ENCODE measurements at regions not wholly inside any gene's neighbourhood (a gene's known extent, or its start where the extent isn't known, plus 50 kb on each side); places are given as distances from the start of the nearest gene placed in this dataset.
"Not testable (repeated sequence)": the region's sequence is repeated elsewhere in the genome, so short reads cannot be mapped to it uniquely, and the experiment has no call there.

DNA sequence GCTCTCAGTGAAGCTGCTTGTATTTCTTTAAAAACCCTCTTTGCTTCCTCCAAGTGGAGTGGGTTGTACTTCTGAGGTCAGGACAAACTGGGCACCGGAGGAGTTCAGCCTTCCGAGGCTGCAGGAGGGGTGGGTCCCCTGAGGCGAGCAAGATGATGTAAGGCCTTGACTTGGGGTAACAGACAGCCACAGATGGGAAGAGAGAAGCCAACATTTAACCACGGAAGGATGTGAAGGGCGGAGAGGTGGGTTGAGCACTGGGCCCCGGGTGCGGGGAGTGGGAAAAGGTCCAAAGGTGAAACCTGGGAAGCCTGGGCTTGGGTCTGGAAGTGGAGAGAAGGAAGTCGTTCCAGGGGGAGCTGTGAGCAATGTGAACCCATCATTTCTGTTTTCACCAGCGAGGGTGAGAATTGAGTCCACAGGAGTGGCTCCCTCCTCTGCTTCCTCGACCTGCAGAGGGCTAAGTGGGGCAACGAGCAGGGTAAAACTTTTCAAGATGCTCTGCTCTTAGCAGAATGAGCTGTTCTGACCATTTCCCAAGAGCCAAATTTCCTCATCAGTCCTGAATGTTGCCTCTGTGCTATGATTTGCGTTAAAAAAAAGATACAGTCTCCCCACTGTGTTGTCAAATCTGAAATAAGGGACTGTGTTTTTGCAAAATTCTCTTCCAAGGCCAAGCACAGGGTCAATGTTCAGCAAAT lies 137.7 kb upstream of the CRHR1 start:
- DNase-seq (ENCODE audit: low read depth in 2 of 2), result no peak

DNA sequence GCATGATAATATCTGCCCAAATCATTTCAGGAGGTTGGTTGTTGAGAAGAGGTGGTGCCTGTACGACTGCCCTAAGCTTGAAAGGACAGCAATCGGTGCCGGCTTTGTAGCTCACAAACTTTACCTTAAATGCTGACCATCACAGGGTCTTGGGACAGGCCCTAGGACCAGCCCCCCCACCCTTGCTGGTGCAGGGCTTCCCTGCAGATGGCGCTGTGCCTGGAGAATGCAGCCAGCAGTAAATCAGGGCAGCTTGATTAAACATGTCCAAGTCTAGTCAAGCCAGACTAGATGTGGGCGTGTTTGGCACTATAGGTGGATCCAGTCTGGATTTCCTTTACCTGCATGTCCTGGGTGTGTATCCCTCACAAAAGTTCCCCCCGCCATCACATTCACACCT lies 135.5 kb upstream of the CRHR1 start:
- DNase-seq (ENCODE audit: low read depth in 2 of 2), result no peak

DNA sequence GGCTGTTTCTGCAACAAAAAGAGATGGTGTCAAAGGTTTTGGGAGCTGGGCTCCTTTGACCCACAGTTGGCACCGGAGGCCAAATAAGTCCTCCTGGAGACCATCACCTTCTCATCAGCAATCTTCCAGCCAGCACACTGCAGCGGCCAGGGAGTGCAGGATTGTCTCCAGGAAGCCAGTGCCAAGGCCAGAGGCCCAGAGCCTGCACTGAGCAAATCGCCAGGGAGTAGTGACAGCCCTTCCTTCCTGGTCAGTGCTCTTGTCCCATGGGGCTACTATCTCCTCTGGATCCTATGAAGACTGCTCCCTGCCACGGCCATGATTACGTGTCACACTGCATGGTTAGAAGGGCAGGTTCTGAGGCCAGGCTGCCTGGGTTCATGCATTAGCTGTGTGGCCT lies 134.3 kb upstream of the CRHR1 start:
- no peak for DNase-seq (ENCODE audit: low read depth in 2 of 2)

DNA sequence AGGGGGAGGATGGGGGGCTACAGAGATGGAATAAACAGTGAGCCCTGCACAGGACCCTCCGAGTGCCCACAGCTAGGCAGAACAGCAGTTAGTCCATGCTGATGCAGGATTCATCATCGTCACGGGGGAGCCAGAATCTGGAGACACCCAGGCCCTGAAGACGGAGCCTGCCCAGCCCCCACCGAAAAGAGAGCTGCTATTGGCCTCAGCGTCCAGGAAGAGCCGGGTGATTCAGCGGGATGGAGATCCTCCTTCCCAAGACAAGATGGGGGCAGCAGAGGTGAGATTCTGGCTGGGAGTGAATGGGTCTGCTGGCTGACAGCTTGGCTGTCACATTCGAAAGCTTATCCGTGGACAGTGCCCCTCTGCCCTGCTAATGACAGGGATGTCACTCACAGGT lies 133.6 kb upstream of the CRHR1 start:
- DNase-seq (ENCODE audit: low read depth in 2 of 2), result no peak

DNA sequence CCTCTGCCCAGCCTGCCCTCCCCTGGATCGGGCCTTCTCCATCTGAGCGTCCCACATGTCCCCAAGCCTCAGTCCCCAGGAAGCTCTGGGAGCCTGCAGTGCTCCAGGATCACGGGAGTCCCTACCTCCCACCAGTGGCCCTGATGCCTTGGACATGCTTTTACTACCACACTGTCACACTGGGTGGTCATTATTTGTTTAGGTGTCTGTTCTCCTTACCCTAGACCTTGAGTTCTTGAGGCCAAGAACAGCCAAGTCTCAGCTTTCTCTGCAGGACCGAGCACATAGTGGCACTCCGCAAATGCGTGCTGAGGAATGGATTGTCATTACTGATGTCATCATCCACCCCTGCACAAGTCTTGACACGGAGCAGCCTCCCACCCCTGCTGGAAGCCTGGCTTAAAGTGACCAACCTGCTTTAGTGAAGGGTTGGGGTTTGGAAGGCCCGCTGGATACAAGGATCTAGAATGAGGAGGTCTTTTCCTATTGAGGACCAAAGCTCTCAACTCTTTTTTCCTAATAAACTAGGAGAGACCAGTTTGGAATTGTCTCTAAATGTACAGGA lies 132.9 kb upstream of the CRHR1 start:
- no peak for DNase-seq (ENCODE audit: low read depth in 2 of 2)

DNA sequence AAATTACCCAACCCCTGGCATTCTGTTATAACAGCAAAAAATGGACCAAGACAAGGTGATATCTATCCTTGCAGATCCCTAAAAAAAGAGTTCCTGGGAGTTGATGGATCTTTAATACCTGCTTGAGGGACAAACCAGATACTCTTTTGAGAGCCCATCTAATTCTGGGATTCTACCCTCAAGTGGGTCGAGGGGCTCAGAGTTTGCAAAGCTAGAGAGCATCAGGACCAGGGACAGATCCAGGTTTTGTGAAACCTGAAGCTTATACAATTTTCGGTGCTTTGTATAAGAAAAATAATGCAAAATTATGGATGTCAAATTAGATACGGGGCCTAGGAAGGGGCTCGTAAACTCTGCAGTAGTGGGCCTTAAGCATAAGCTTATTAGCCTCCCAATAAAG lies 130.5 kb upstream of the CRHR1 start:
- DNase-seq (ENCODE audit: low read depth in 2 of 2), result no peak

DNA sequence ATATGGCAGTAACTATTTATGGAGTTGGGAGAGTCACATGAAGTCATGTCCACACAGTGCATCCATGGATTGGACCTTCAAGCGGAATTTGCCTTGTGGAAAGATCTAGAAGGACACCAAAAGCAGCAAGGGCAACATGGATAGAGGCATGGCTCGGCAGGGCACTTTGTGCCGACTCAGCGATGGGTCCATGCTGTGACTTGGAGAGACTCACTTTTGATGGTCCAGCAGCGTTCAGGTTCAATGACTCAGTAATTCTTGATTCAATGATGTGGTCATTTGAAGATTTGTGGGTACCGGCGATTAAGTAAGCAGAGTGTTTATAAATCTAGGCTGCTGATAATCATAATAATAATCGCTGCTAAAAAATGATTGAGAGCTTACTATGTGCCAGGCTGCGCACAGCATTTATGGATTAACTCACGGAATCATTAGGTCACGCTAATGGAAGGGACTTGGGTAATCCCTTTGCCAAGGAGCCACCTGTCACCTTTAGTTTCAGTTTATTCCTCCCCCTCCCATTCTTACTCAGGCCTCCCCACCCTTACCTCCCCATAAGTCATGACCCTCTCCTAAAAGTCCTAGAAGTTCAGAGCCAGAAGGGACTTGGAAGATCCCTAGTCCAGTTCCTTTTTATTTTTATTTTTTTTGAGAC lies 127.5 kb upstream of the CRHR1 start:
- no peak for DNase-seq (ENCODE audit: low read depth in 2 of 2)

DNA sequence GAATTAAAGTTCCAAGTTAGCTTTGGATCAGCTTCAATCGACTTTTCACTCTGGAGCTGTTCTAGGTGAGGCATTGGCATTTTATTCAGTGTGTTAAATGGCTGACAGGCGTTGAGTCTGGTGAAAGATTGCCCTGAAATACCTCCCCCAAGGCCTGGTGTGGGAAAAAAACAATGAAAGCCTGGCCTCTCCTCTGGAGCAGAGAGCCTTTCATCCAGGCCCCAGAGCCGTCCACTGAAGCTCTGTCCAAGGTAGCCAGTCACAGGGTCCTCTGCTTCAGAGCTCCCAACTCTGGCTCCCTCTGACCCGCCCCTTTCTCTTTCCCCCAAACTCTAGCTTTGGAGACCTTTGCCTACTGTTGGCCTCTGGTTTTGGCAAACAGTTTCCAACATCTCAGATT lies 123.6 kb upstream of the CRHR1 start:
- DNase-seq (ENCODE audit: low read depth in 2 of 2), result no peak

DNA sequence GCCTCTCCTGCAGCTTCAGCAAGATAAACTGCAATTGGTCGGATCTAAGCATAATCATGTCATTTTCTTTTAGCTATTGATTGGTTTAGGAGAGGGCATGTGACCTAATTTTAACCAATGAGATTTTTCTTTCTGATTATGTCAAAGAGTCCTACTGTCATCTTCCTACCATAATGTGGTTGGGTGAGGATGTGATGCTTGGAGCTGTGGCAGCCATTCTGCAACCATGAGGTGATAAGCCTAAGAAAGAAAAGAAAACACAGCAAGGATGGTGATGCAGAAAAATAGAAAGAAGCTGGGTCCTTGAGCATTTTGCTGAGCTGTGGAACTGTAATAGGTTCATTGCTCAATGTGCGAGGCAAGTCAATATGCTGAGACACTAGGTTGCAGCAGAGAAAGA lies 121.7 kb upstream of the CRHR1 start:
- DNase-seq (ENCODE audit: low read depth in 2 of 2), result no peak

DNA sequence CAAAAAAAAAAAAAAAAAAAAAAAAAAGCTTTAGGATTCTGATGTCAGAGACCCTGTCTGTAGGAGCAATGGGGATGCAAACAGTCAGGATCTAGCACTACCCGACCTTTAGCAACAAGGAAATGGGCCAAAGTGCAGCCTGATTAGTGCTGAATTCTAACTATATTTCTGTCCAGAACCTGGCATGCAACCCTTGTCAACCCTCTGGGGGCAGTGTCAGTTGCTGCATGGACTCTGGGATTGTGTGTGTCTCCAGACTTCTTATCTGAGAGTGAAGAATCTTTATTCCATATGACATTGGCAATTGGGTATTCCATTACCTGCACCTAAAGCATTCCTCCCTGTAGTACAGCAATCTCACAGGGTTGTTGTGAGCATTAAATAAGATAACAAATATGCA lies 120.3 kb upstream of the CRHR1 start:
- no peak for DNase-seq (ENCODE audit: low read depth in 2 of 2)

DNA sequence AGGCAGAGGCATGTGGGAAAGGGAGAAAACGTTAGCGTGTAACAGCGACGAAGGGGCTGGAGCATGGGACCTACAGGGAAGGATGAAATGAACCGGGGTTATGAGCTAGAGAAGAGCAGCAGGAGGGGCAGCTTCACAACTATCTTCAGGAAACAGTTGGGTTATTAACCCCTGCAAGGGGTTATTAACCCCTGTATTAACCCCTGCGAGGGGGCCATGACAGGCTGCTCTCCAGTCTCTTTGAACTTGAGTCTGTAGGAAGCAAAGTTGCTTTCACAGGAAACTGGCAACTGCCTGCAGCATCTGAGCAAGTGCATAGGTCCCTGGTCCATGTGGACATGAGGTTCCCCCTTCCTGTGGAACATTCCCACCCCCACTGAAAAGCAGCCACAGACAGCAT lies 119.2 kb upstream of the CRHR1 start:
- no peak for DNase-seq (ENCODE audit: low read depth in 2 of 2)

DNA sequence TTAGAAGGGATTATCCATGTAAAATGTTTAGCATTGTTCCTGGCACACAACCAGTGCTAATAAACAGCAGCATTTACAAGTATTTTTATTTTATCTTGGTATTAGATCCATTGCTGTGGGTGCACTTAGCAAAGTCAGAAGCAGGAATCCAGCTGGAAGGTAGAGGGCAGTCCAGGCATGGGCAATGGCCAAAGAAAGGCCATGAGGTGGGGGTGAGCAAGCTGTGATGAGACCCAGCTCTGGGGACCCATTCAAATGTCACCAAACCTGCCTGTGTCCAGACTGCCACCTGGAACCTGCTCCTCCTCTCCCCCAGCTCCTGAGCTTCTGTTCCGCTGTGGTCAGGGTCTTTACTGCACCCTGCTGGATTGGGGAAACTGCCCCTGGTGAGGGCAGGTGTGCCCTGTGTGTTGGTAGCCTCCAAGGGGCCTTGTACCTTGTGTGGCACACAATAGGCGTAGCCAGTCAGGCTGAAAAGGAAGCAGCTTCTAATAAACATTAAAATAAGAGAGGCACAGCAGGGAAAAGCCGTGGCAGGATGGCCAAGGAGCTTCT lies 118.0 kb upstream of the CRHR1 start:
- no peak for DNase-seq (ENCODE audit: low read depth in 2 of 2)

DNA sequence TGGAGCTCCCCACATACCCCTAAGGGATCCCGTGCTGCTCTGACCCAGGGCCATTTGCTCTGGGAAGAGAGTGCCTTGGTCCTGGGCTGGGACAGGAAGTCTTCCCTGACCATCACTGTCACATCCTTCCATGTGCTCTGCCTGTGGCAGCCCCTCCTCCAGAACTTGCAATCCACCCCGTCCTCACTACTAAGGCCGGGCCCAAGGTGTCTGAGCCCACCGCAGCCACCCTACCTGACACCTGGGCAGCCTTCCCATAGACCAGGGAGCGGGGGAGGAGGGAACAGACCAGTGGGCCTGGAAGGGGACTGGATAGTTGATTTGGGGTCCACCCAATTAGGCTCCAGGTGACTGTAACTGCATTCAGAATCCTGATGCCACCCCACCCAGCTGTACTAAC lies 117.5 kb upstream of the CRHR1 start:
- DNase-seq (ENCODE audit: low read depth in 2 of 2), result no peak

DNA sequence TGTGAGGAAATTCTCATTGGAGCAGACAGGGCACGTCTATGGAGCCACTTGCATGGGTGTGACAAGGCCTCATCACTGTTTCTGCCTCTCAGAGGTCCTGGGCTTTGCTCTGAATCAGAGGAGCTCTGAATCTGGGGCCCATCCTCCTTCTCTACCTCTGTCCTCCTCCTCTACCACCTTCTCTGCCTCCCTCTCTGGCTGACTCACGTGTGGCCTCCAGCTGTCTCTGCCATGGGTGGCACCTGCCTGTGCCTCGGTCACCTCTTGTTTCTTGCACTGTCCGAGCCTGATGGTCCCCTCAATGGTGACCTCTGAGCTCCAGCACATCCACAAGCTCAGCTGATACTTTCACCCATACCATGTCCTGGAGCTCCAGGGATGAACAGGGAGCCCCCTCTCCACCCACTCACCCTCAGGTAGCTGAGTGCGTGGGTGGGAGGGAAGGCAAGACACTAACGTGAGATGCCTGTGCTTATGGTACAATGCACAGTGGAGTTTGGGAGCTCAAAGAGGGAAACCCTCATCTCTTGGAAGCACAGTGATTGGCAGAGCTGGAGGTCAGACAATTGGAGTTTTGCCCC lies 116.4 kb upstream of the CRHR1 start:
- no peak for DNase-seq (ENCODE audit: low read depth in 2 of 2)

DNA sequence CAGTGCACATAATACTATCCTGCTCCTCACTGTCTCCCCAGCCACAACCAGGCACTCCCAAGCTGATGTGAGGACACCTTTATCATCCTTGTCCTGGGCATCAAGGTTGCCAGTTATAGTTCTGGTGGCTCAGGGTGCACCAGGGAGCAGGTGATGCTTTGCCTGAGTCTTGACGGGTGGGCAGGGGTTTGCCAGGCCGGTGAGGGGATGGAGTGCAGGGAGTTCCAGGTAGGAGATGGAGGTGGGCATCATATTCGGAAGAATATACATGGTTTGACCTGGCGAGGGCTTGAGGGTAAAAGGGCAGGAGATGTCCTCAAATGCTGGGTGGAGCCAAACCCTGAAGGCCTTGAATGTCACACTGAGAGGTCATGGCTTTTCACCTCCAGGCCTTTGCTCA lies 115.8 kb upstream of the CRHR1 start:
- DNase-seq (ENCODE audit: low read depth in 2 of 2), result no peak

DNA sequence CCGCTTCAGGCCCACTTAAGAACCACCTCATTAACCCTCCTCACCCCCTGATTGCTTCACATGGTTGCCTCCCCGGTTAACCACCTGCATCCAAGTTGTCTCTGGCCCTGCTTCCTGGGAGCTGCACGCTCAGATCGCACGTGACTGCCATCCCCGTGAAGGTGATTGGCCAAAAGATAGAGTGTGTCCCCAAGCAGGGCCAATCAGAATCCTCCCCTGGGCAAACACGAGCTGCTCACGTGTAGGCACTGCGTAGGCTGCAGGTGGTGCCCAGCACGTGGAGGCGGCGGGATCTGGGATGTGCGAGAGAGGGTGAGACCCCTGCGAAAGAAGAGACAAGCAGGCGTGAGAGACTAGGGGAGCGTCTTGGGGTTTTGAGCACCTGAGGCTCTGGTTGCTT lies 111.8 kb upstream of the CRHR1 start:
- no peak for DNase-seq (ENCODE audit: low read depth in 2 of 2)

DNA sequence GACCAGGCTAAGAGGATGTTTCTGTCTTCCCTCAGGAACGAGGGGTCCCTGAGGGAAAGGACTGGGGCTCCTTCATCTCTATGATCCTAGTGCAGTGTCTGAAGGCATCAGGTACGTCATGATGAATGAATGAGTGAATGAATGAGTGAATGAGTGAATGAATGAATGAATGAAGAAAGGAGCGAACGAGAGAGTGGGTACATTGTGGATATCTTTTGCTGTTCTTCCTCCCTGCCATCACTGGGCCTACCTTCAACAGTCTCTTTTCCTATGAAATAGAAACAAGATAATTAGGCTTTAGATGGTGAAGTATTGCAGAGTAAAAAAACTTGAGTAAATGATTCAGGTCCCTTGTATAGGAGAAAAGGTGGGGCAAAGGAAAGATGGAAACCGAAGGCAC lies 111.3 kb upstream of the CRHR1 start:
- DNase-seq (ENCODE audit: low read depth in 2 of 2), result no peak

DNA sequence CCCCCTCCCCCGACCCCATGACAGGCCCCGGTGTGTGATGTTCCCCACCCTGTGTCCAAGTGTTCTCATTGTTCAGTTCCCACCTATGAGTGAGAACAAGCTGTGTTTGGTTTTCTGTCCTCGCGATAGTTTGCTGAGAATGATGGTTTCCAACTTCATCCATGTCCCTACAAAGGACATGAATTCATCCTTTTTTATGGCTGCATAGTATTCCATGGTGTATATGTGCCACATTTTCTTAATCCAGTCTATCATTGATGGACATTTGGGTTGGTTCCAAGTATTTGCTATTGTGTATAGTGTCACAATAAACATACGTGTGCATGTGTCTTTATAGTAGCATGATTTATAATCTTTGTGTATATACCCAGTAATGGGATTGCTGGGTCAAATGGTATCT lies 110.4 kb upstream of the CRHR1 start:
- not testable (repeated sequence) for DNase-seq (ENCODE audit: low read depth in 2 of 2)

DNA sequence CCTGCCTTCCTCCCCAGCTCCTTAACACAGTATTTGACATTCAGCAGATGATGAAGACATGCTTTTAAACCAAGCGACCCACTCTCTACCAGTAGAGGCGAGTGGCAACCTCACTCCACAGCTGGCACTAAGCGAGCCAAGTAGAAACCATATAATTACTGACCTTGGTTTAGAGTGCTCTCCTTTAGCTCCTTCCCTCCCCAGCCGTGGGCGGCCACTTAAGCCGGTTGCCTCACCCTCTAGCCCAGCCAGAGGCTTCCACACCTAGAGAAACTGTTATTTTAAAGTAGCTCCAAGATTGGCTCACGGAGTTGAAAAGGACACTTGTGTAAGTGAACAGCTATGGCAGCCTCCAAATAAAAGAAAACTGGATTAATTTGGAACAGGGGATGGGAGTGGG lies 109.1 kb upstream of the CRHR1 start:
- no peak for DNase-seq (ENCODE audit: low read depth in 2 of 2)

DNA sequence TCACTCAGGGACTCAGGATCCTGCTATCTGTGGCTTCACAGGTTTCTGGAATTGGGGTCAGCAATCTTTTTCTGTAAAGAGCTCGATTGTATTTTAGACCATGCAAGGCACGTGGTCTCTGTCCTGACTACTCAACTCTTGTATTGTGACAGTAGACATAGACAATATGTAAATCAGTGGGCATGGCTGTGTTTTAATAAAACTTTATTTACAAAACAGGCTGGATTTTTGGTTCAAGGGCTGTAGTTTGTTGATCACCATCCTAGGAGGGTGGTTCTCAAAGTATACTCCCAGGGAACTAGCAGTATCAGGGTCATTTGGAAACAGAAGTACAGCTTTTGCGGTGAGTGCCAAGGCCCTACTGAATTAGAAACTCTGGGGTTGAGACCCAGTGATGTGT lies 108.2 kb upstream of the CRHR1 start:
- no peak for DNase-seq (ENCODE audit: low read depth in 2 of 2)

DNA sequence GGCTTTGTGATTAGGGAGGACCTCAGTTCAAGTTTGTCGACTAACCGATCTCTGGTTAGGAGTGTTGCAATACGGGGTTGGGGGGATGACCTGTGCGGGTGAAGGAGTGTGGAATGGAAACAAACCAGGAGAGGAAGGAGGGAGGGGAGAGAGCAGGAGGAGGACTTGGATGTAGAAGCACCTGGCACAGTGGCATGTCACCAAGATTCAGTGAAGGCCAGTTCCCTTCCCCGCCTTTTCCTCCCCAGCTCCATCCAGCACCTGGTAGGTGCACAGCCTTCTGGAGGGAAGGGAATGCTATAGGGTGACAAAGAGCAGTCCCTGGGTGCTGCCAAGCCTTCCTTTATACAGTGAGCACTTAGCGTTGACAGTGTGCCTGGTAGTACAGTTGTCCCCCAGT lies 107.4 kb upstream of the CRHR1 start:
- DNase-seq (ENCODE audit: low read depth in 2 of 2), result no peak

DNA sequence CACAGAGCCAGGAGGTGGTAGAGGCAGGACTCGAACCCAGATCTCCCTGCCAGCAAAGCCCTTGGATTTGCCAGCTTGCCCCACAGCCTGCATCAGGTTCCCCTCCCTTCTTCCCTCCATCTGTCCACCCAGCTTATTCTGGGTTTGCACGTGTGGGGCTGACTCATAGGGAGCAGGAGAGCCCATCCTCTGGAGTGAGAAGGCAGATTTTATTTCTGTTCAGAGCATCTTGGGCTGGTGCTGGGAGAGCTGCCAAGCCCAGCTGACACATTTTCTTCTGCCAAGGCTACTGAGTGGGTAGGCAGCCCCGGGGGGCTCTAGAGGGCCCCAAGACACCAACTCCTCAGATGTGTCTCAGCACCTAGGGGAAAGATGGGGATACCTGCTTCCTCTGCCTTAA lies 106.3 kb upstream of the CRHR1 start:
- no peak for DNase-seq (ENCODE audit: low read depth in 2 of 2)

DNA sequence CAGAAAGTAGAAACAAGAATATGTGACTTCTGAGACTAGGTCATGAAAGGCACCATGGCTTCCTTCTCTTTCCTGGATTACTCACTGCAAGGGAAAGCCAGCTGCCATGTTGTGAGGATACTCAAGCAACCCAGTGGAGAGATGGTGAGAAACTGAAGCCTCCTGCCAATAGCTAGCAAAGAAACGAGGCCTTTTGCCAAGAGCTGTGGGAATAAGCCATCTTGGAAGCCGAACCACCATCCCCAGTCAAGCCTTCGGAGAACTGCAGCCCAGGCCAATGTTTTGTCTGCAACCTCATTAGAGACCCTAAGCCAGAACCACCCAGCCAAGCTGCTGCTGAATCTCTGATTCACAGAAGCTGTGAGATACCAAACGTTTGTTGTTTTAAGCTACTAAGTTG lies 104.7 kb upstream of the CRHR1 start:
- no peak for DNase-seq (ENCODE audit: low read depth in 2 of 2)

All from fibroblast of skin of left quadriceps (primary cell).